ENCODE measurements at regions not wholly inside any gene's neighbourhood (a gene's known extent, or its start where the extent isn't known, plus 50 kb on each side); places are given as distances from the start of the nearest gene placed in this dataset.
"Not testable (repeated sequence)": the region's sequence is repeated elsewhere in the genome, so short reads cannot be mapped to it uniquely, and the experiment has no call there.

DNA sequence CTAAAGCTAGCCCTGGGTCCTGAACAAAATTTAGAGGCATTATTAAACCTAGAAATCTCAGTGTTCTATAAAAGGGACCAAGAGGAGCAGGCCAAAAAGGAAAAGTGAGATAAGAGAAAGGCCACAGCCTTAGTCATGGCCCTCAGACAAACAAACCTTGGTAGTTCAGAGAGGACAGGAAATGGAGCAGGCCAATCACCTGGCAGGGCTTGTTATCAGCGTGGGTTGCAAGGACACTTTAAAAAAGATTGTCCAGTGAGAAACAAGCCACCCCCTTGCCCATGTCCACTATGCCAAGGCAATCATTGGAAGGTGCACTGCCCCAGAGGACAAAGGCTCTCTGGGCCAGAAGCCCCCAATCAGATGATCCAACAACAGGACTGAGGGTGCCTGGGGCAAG lies 213.3 kb upstream of the CXADR start:
- DNase-seq (ENCODE audit: low spot score), result not testable (repeated sequence)

DNA sequence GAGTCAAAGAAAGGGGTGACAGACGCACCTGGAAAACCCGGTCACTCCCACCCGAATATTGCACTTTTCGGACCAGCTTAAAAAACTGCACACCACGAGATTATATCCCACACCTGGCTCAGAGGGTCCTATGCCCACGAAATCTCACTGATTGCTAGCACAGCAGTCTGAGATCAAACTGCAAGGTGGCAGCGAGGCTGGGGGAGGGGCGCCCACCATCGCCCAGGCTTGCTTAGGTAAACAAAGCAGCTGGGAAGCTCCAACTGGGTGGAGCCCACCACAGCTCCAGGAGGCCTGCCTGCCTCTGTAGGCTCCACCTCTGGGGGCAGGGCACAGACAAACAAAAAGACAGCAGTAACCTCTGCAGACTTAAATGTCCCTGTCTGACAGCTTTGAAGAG lies 185.1 kb upstream of the CXADR start:
- not testable (repeated sequence) for DNase-seq (ENCODE audit: low spot score)

DNA sequence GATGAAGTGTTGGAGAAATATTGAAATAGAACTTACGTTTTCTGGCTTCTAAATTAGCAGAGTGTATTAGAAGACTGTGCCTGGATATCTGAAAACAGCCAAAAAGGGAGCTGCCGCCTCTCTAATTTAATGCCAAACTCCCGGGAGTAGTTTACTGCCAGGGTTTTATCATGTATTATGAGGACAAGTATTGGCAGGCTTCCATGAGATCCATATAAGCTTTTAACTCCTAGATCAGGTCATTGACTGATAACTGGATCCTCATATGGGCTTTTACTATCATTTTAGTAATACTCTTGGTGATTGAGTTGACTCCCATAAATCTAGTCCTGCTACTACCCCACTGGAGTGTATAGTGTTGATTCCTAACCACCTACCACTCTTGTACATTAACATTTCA lies 178.4 kb upstream of the CXADR start:
- peak; percentile 43 for DNase-seq (ENCODE audit: low spot score)

DNA sequence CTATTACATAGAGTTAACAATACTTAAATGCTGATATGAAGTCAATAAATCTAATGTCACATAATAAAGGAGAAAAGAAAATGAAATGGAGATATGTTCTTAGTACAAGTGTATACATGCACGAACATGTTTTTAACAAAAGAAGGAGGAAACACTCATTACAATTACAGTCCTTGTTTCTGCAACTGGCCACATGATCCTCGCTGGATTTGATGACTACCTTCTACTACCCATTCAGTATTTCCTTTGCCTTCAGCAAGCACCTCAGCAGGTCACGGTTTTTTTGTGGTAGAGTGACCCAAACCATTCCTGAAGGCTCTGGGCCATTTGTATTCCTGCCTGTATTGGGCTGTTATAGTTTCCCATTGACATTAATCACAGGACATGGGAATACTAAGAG lies 172.8 kb upstream of the CXADR start:
- DNase-seq (ENCODE audit: low spot score), result no peak

DNA sequence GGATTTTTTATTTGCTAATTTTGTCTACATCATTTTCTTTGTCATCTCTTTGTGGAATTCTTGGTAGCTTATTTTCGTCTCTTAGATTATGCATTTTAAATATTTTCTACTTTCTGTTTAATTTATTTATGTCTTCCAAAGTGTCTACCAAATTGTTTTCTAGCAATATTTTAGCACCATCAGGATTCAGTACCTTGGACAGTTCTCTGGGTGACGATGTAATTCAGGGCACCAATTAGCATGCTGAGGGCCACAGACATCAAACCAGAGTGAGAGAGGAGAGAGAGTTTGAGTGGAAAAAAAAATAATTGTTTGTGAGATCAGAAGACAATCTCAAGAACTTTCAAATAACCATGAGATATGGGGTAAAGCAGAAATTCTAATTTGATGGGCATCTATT lies 169.8 kb upstream of the CXADR start:
- DNase-seq (ENCODE audit: low spot score), result no peak

DNA sequence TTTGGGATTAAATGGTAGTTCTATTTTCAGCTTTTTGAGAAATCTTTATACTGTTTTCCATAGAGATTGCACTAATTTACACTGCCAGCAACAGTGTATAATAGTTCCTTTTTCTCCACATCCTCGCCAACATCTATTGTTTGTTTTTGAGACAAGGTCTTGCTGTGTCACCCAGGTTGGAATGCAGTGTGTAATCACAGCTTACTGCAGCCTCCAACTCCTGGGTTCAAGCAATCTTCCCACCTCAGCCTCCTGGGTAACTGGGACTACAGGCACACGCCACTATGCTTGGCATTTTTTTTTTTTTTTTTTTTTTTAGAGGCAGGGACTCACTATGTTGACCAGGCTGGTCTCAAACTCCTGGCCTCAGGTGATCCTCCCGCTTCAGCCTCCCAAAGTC lies 164.5 kb upstream of the CXADR start:
- DNase-seq (ENCODE audit: low spot score), result no peak

DNA sequence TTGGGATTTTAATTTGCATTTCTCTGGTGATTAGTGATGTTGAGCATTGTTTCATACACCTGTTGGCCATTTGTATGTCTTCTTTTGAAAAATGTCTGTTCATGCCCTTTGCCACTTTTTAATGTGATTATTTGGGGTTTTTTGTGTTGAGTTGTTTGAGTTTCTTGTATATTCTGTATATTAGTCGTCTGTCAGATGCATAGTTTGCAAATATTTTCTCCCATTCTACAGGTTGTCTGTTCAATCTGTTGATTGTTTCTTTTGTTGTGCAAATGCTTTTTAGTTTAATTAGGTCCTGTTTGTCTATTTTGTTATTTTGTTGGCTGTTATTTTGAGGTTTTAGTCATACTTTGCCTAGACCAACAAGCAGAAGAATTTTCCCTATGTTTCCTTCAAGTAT lies 164.0 kb upstream of the CXADR start:
- DNase-seq (ENCODE audit: low spot score), result no peak

DNA sequence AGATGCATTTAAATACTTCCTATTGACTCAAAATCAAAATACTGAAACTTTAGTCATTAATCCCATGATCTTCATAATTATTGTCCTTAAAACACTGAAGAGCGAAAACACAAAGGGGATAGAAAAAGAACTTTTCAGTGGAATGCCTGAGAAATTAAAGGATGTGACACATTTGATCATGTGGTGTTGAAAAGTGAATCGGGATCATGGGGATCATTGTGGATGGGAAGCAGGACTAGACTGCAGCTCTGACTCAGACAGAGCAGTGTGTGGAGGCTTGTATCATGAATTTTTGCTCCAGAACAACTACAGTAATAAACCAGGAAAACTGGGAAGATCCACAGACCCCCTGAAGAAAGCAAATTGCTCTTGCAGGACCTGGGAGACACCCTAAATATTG lies 161.1 kb upstream of the CXADR start:
- DNase-seq (ENCODE audit: low spot score), result no peak

DNA sequence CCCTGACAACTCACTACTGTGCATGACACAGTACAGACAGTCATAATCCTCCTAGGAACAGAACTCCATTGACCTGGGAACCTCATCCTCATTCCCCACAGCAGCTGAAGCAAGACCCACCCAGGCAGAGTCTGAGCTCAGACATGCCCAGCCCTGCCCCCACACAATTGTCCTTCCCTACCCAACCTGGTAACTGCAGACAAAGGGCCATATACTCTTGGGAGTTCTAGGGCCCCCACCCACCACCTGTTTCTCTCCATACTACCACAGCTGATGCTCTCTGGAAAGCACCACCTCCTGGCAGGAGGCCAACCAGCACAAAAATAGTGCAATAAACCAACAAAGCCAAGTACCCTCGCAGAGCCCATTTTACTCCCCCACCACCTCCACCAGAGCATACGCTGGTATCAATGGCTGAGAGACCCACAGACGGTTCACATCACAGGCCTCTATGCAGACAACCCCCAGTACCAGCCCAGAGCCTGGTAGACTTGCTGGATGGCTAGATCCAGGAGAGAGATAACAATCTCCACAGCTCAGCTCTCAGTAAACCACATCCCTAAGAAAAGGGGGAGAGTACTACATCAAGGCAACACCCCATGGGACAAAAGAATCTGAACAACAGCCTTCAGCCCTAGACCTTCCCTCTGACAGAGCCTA lies 159.7 kb upstream of the CXADR start:
- DNase-seq (ENCODE audit: low spot score), result no peak

DNA sequence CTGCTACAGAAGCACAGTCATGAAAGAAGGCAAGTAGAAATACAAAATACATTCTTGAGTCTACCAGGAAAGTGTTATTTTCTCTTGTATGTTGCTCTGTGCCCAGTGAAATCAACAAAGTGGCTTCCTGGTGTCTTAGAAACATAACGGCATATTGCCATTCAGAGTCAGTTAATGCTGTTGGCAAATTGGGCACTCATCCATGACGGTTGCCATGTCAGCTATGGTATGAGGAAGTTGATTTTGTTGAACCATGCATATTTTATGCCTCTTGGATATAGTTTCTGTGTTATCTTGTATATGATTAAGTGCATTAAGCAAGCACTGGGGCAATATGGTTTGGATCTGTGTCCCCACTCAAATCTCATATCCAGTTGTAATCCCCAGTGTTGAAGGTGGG lies 153.1 kb upstream of the CXADR start:
- no peak for DNase-seq (ENCODE audit: low spot score)

DNA sequence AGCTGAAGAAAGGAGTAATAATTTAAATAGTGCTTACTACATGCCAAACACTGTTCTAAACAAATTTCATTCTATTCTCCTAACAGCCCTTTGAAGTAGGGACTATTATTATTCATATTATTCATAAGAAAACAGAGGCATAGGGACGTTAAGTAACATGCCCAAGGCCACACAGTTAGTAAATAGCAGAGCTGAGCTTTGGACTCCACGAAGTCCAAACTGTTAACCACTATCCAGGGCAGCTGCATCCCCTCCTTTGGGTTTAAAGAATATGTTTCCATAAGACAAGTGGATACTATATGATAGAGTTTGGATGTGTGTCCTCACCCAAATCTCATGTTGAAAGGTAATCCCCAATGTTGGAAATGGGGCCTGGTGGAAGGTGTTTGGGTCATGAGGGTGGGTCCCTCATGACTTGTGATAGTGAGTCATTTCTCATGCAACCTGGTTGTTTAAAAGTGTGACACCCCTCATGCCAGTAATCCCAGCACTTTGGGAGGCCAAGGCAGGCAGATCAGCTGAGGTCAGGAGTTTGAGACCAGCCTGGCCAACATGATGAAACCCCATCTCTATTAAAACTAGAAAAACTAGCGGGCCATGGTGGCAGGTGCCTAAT lies 144.0 kb upstream of the CXADR start:
- DNase-seq (ENCODE audit: low spot score), result no peak

DNA sequence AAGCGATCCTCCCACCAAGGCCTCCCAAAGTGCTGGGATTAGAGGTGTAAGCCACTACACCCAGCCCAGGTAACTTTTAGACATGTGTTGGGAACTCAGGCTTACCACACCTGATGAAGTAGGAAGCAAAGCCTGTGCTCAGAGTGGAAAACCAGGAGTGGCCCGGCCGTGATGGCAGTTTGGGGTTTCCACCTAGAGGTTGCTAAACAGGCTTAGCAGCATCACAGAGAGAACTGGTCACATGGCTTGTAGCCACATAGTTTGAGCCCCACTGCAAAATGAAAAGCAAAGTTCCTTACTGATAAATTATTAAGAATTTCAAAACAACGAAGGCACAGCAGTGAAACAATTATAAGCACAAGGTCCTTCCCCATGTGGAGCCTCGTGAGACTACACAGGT lies 142.6 kb upstream of the CXADR start:
- DNase-seq (ENCODE audit: low spot score), result no peak

DNA sequence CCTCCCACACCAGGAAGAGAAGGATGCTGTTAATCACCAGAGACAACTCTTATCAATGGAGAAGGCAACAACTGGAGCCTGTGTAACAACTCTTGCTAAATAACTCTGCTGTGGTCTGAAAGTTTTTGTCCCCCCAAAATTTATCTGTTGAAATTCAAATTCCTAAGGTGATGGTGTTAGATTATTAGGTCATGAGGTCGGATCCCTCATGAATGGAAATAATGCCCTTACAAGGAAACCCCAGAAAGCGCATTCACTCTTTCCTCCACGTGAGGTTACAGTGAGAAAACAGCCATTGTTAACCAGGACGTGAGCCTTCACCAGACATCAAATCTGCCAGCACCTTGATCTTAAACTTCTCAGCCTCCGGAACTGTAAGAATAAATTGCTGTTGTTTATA lies 141.9 kb upstream of the CXADR start:
- DNase-seq (ENCODE audit: low spot score), result no peak

DNA sequence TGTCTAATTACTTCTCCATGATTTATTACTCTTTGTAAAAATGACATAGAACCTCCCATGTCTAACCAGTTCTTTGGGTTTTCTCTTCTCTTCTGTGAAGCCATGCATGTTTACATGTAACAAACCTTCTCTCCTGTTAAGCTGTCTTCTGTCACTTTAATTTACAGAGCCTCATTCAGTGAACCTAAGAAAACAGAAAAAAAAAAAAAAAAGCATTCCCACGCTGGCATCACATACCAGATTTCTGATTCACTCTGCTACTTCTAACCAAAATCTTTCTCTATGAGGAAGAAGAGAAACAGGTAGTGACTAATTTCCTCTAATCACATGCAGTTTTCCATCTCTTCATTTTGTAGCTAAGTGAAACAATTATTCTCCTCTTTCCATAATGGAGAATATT lies 141.4 kb upstream of the CXADR start:
- DNase-seq (ENCODE audit: low spot score), result no peak

DNA sequence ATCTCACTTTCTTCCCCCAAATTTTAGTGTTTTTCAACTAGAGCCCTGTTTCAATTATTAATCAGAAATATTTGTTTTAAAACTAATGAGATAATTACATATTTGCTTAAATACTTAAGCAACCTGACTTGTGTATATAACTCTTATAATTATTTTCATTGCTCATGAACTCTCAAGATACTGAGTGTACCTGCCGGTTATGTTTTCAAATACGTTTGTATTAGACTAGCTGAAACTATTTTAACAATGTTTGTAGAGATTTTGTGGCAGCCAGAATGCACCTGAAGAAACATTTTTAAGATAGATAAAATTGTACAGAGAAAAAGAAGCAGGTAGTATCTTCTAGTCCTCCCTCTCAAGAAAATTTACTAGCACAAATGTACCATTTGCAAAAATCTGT lies 140.6 kb upstream of the CXADR start:
- DNase-seq (ENCODE audit: low spot score), result no peak

DNA sequence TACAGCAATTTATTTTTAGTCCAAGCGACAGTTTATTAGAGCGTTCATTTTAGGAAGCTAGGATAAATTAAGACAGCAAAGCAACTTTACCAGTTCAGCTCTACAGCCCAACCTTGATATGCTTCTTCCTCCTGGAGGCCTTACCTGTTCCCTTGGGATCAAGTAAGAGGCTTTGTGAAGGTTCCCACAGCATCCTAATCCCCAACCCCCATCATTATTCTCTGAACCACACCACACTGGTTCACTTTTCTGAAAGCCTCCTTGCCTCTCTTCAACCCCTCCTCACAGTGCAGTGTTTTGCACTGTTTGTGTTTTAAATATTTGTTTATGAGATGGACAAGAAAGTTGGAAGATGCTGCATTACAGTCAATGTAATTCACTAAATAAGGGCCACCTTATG lies 126.3 kb upstream of the CXADR start:
- DNase-seq (ENCODE audit: low spot score), result peak; percentile 42

DNA sequence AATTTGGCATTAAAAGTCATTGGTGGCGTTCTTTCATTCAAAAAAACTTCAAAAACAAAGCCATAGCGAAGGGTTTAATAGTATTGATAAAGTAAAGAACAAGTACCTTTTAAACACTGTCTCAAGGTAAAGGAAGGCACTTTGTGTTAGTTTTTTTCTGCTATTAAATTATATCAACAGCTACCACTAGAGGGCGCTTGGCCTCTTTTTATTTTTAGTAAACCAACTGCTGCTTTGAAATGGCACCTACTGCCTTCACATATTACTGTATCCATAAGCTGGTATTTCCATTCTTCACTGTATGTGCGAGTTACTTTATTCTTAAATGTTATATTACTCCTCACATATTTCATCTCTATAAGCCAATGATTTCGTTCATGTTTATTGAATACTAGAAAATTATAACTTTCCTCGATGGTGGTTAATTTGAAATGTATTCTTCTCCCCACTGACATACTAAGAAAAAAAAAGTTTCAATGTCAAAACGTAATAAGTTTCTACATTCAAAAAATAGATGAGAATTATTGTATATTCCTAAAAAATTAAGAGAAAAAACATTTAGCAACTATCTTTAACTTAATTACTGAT lies 125.7 kb upstream of the CXADR start:
- DNase-seq (ENCODE audit: low spot score), result peak; percentile 54

DNA sequence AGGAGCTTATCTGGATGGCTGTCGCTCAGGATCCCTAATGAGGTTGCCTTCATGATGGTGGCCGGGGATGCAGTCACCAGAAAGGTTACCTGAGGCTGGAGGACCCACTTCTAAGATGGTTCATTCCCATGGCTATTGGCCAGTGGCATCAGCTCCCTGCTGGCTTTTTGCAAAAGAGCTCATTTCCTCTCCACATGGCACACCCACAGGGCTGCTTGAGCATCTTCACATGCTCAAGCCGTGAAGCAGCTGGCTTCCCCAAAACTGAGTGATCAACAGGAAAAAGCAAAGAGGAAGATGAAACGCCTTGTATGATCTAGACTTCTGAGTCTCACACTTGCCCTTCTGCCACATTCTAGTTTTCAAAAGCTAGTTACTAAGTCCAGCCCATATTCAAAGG lies 124.6 kb upstream of the CXADR start:
- DNase-seq (ENCODE audit: low spot score), result no peak

DNA sequence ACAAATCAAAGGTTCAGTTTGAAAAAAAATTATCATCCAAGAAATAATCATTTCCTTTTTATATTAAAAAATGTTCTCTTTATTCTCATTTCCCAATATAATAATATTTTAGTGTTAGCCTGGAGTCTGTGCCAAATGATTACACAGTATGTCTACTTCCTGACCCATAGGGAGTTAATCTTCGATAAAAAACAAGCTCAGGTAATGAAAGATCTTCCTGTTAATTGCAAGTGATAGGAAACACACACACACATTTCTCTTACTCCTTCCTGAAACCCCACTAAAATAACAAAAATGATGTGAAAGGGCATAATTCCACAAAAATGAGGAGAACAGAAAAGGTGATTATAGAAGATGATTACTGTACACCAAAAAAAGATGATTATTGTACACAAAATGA lies 123.5 kb upstream of the CXADR start:
- DNase-seq (ENCODE audit: low spot score), result no peak

DNA sequence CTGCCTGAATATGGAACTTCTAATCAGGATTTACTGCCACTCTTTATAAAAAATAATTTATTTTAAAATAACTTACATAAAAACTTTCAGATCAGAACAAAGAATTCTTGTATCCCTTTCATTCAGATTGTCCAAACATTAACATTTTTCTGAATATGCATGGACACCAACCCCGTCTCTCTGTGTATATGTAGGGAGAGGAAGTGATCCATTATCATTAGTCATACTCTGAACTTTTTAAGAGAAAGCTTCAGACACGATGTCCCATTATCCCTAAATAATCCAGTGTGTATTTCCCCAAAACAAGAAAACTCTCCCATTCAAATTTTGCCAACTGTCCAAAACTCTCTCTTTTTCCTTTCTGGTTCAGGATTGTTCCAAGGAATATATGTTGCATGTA lies 122.3 kb upstream of the CXADR start:
- DNase-seq (ENCODE audit: low spot score), result no peak

DNA sequence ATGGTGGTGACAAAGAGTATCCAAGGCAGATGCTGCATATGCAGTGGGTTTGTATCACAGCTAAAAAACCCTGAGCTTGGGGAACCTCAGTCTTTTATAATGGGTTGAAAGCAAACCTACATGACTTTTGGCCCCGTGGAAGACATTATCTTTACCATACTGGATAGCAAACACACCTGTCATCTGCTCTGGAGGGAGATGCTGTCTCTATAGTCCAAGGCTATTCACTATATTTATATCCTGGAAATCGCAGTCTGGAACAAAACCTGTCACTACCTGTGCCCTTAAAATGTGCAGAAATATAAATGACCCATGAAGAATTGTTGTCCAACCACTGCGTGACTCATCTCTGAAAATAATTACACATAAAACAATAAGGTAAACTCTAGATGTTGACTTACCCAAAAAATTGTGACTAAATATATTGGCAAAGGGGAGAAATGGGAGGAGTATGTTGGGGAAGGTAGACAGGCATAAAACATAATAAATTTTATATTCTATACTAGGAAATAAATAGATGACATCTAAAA lies 121.0 kb upstream of the CXADR start:
- DNase-seq (ENCODE audit: low spot score), result no peak

DNA sequence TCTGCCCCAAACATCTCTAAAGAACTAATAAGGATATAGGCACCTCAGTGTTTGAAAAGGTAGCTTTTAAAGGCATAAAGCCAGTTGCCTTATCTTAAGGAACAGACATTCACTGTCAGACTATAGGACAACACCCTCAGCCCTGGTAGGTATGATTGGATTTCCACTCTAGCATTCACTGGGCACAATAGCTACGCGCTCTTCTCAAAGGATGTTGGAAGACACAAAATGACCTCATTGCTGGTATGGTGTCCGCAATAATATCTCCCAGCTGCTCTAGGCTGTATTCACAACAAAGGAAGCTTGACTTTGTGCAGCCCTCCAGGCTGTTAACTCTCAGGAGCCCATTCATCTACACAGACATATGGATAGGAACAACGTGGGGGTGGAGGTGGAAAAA lies 119.4 kb upstream of the CXADR start:
- no peak for DNase-seq (ENCODE audit: low spot score)

DNA sequence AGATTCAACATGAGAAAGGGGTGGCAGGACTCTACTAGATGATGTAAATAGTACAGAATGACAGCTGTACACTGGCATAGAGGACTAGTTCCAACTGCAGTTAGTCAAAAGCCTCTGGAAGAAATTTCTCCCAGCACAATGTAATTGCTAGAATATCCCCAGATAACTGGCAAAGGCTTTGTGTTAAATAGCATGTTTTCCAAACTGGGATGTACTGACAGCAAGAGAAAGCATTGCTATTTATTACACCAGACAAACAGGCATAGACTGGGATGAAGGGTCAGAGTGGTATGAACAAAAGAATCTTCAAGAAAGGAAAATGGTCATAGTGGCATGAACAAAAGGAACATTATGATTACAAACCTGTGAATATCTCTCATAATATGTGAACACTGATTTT lies 115.9 kb upstream of the CXADR start:
- no peak for DNase-seq (ENCODE audit: low spot score)

DNA sequence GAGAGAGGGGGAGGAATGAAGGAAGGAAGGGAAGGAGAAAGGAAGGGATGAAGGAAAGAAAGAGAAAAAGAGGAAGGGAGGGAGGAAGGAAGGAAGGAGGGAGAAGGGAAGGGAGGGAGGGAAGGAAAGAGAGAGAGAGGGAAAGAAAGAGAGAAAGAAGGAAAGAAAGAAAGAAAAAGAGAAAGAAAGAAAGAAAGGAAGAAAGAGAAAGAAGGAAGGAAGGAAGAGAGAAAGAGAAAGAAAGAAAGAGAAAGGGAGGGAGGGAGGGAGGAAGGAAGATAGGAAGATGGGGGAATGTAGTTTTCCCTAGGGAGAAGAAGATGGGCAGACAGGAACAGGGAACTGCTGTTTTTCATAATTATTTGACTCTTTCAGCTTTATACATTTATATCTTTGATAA lies 115.1 kb upstream of the CXADR start:
- no peak for DNase-seq (ENCODE audit: low spot score)

Data from D341Med (cell line).